Ovary (tissue), 7 donors: ENCODE measurements at regions not wholly inside any gene's neighbourhood (a gene's known extent, or its start where the extent isn't known, plus 50 kb on each side); places are given as distances from the start of the nearest gene placed in this dataset.

Experiments used
- DNase-seq, 5 donors: peaks; one replicate each; pipeline ENCODE4 v3.0.0-alpha.2; 2019 to 2020
- H3K27ac ChIP-seq, 2 donors: fragments of 200-600 bp; one replicate each; pipeline versions ENCODE4 v1.5.1 to v1.8.0; 2019 to 2022
- H3K27me3 ChIP-seq: fragments of 200-600 bp; one replicate; pipeline ENCODE4 v1.8.0; 2022
- H3K36me3 ChIP-seq: fragments of 200-600 bp; sonication (generic); one replicate; pipeline ENCODE4 v1.5.1; 2019
- H3K4me1 ChIP-seq: one replicate; pipeline ENCODE4 v1.8.1; 2013; ENCODE audit warnings: mild to moderate bottlenecking, moderate library complexity; ENCODE audit not compliant: insufficient read depth
- H3K4me3 ChIP-seq: fragments of 200-600 bp; sonication (generic); one replicate; pipeline ENCODE4 v1.5.1; 2017
- H3K9me3 ChIP-seq, 2 donors: fragments of 200-600 bp in 1 of 2; sonication (generic) in 1 of 2; one replicate each; pipeline versions ENCODE4 v1.5.1 to v1.8.1; 2013 to 2019; ENCODE audit warnings: mild to moderate bottlenecking in 1 of 2, moderate library complexity in 1 of 2
- CTCF ChIP-seq, 3 donors: fragments of 450-650 bp in 2 of 3; fragments of 200-600 bp in 1 of 3; IDR thresholded peaks; one replicate each; pipeline versions ENCODE4 v1.5.1 to v1.8.0; 2016 to 2022; ENCODE audit warnings: antibody characterized with exemption in 3 of 3, mild to moderate bottlenecking in 1 of 3
- EP300 ChIP-seq: sonication (generic); formaldehyde crosslinking; IDR thresholded peaks from one replicate; pipeline ENCODE4 v1.6.1; 2017; ENCODE audit warnings: antibody characterized with exemption
- POLR2A ChIP-seq: fragments of 450-650 bp; IDR thresholded peaks from one replicate; pipeline ENCODE4 v1.6.1; 2017; ENCODE audit warnings: antibody characterized with exemption, mild to moderate bottlenecking, moderate library complexity
- WGBS, 3 donors: extraction: QIAGEN DNeasy Blood & Tissue Kit in 1 of 3; methylation state at CpG; one replicate each; pipeline versions ENCODE4 v1.1.5 to v1.1.7; 2013 to 2017; 5-methylcytosine and 5-hydroxymethylcytosine counted together
- intact Hi-C, 4 donors: fragments of 100-400 bp; cut with DNase I; formaldehyde crosslinking; loops; one replicate each; pipeline versions ENCODE4 v1.11.0 to v1.15.1; 2022 to 2023
- donor health status: DM: no; HTN: no; CAD: no; lungs with moderate emphysema.
- donor health status: DM: no; HTN: no; CAD: no.
- donor health status: Bipolar disorder and iron deficiency.
- donor health status: DM: no; HTN: no; CAD: no.
- donor health status: DM: yes; HTN: yes; CAD: no.

DNA sequence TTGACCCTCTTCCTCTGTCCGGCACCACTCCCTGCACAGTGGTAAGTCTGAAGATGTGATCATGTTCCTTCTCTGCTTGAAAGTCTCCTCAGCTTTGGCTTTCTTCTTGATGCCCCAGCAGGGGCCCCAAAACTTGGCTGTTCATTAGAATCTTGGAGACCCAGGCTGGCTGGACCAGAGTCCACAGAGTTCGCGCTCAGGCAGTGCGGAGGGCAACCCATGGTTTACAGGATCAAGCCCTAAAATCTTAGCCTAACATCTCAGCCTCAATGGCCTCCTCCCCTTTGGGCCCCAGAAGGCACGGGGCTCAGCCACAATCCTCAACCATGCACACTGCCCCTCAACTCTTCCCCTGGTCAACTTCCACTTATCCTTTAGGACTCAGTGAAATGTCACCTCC lies 72.9 kb upstream of the GTSF1L start:
- H3K4me1 ChIP-seq: no peaks in the 10 kb centered on the region
- no peaks in the 10 kb centered on the region for H3K36me3 ChIP-seq
- intact Hi-C loops: no loop called here
- TF ChIP-seq POLR2A: no peak
- TF ChIP-seq EP300: no peak
- no peak for TF ChIP-seq CTCF (IDR thresholded peaks at IDR 0.05)
- no peak overlapping the region for H3K4me3 ChIP-seq
- 80 to 85% (median 82%) methylated on average over 5 of the region's 5 CpGs for WGBS, 3 donors
- H3K27ac ChIP-seq: no peak overlapping the region
- H3K27me3 ChIP-seq: no peaks in the 10 kb centered on the region
- H3K9me3 ChIP-seq: no peaks in the 10 kb centered on the region
- no peak for DNase-seq

DNA sequence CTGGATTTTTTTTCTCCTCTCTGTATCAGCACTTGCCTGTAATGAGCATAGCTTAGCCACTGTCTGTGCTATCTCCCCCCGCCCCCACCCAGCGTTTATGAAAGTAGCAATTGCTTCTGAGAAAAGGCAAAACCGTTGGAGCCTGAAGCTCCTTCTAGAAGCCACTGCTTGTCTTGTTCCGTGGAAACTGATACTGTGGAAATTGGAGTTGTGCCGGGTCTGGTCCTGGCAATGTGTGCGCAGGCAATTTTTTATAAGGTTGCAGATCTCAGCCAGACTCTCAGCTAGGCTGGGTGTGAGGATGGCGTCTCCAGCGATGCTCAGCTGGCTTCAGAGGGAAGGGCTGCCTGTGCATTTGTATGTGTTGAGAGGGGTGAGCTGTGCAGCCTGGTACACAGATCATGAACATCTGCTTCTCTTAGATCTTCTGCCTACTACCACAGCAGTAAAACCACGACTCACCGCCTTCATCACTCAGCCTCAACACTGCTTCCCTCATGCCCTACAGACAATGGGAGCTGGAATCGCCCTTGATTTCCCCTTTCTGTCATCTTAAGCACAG lies 72.4 kb upstream of the GTSF1L start:
- H3K27me3 ChIP-seq: no peaks in the 10 kb centered on the region
- WGBS, 3 donors: 25 to 39% (median 37%) methylated on average over 11 of the region's 11 CpGs
- intact Hi-C loops: no loop called here
- no peak overlapping the region for H3K4me3 ChIP-seq
- TF ChIP-seq EP300 (no peak), POLR2A (no peak), CTCF (IDR thresholded peaks at IDR 0.05) (no peak)
- H3K27ac ChIP-seq: no peak overlapping the region
- no peaks in the 10 kb centered on the region for H3K4me1 ChIP-seq
- no peaks in the 10 kb centered on the region for H3K9me3 ChIP-seq
- no peak for DNase-seq
- no peaks in the 10 kb centered on the region for H3K36me3 ChIP-seq

- no peak for DNase-seq
- no peaks in the 10 kb centered on the region for H3K9me3 ChIP-seq
- H3K4me1 ChIP-seq: no peaks in the 10 kb centered on the region
- intact Hi-C loops: no loop called here
- H3K27ac ChIP-seq: no peak overlapping the region
- H3K36me3 ChIP-seq: no peaks in the 10 kb centered on the region
- no peak for TF ChIP-seq CTCF (IDR thresholded peaks at IDR 0.05)
- TF ChIP-seq POLR2A: no peak
- no peak for TF ChIP-seq EP300
- no peaks in the 10 kb centered on the region for H3K27me3 ChIP-seq
- WGBS, 3 donors: 23 to 30% (median 29%) methylated on average over 7 of the region's 7 CpGs
- H3K4me3 ChIP-seq: no peak overlapping the region
Measured at GRCh38 chr20:43798291-43799149, 71.7 kb upstream of the GTSF1L start.

- DNase-seq: no peak
- 77 to 98% (median 94%) methylated on average over 2 of the region's 2 CpGs for WGBS, 3 donors
- Histone ChIP-seq H3K27me3 (no peaks in the 10 kb centered on the region), H3K4me3 (no peak overlapping the region), H3K36me3 (no peaks in the 10 kb centered on the region), H3K27ac (no peak overlapping the region), H3K9me3 (no peaks in the 10 kb centered on the region), H3K4me1 (no peaks in the 10 kb centered on the region)
- intact Hi-C loops: no loop called here
- TF ChIP-seq POLR2A: no peak
- no peak for TF ChIP-seq CTCF (IDR thresholded peaks at IDR 0.05)
- no peak for TF ChIP-seq EP300
Measured at GRCh38 chr20:43794326-43794725, 67.5 kb upstream of the GTSF1L start.
